ENCODE measurements at regions not wholly inside any gene's neighbourhood (a gene's known extent, or its start where the extent isn't known, plus 50 kb on each side); places are given as distances from the start of the nearest gene placed in this dataset.

GRCh38 chr11:96647621-96648020 is 257.8 kb downstream of the JRKL start:
- Histone ChIP-seq H3K4me3 (ENCODE audit: control insufficient read depth in 2 of 3, extremely low read depth in 1 of 3, insufficient read depth in 2 of 3, low read depth in 1 of 3, low read length in 3 of 3) (no peak overlapping the region), H2AFZ (ENCODE audit: control insufficient read depth, low read length) (no peak overlapping the region), H3K9me1 (ENCODE audit: control insufficient read depth, extremely low read depth, insufficient read depth, low read length) (no peaks in the 10 kb centered on the region), H3K27me3 (ENCODE audit: control insufficient read depth, extremely low read depth, insufficient read depth, low read length) (no peaks in the 10 kb centered on the region), H3K4me1 (ENCODE audit: control insufficient read depth, extremely low read depth, insufficient read depth, low read length) (no peaks in the 10 kb centered on the region), H3K4me2 (ENCODE audit: control insufficient read depth, extremely low read depth, insufficient read depth, low read depth, low read length) (no peak overlapping the region), H3K27ac (ENCODE audit: control insufficient read depth, insufficient read depth, low read length) (no peak overlapping the region), H3K79me2 (ENCODE audit: control insufficient read depth, insufficient read depth, low read length) (no peaks in the 10 kb centered on the region), H3K36me3 (ENCODE audit: control insufficient read depth in 2 of 2, extremely low read depth in 1 of 2, insufficient read depth in 2 of 2, low read length in 2 of 2) (no peaks in the 10 kb centered on the region), H3K9me3 (ENCODE audit: control insufficient read depth, low read depth, low read length) (no peaks in the 10 kb centered on the region), H3K9ac (ENCODE audit: control insufficient read depth, extremely low read depth, insufficient read depth, low read length) (no peak overlapping the region), H4K20me1 (ENCODE audit: control insufficient read depth, extremely low read depth, insufficient read depth, low read length) (no peaks in the 10 kb centered on the region)
- DNase-seq (ENCODE audit: low read depth, low spot score) (no peak), FAIRE-seq (no peak)
- TF ChIP-seq EZH2 (IDR thresholded peaks at IDR 0.05; ENCODE audit: low read length) (no peak), CTCF (optimal IDR thresholded peaks at IDR 0.05 in 1 of 3, IDR thresholded peaks at IDR 0.05 in 1 of 3, conservative IDR thresholded peaks at IDR 0.05 in 1 of 3; ENCODE audit: extremely low read depth in 1 of 3, insufficient read depth in 2 of 3, low read length in 3 of 3) (no peak)
- dilution Hi-C loops (cut with MboI; ENCODE audit: extremely low pct_ligation_motif_present, low sequenced_read_pairs), result no loop called here

GRCh38 chr11:96648991-96649390 is 259.2 kb downstream of the JRKL start:
- FAIRE-seq, result no peak
- no peaks in the 10 kb centered on the region for H4K20me1 ChIP-seq (ENCODE audit: control insufficient read depth, extremely low read depth, insufficient read depth, low read length)
- no peaks in the 10 kb centered on the region for H3K79me2 ChIP-seq (ENCODE audit: control insufficient read depth, insufficient read depth, low read length)
- H3K9me1 ChIP-seq (ENCODE audit: control insufficient read depth, extremely low read depth, insufficient read depth, low read length), result no peaks in the 10 kb centered on the region
- no peak for DNase-seq (ENCODE audit: low read depth, low spot score)
- no peak overlapping the region for H3K9ac ChIP-seq (ENCODE audit: control insufficient read depth, extremely low read depth, insufficient read depth, low read length)
- no peaks in the 10 kb centered on the region for H3K4me1 ChIP-seq (ENCODE audit: control insufficient read depth, extremely low read depth, insufficient read depth, low read length)
- no peak overlapping the region for H3K27ac ChIP-seq (ENCODE audit: control insufficient read depth, insufficient read depth, low read length)
- no peaks in the 10 kb centered on the region for H3K27me3 ChIP-seq (ENCODE audit: control insufficient read depth, extremely low read depth, insufficient read depth, low read length)
- H3K4me3 ChIP-seq (ENCODE audit: control insufficient read depth in 2 of 3, extremely low read depth in 1 of 3, insufficient read depth in 2 of 3, low read depth in 1 of 3, low read length in 3 of 3), result no peak overlapping the region
- no peaks in the 10 kb centered on the region for H3K36me3 ChIP-seq (ENCODE audit: control insufficient read depth in 2 of 2, extremely low read depth in 1 of 2, insufficient read depth in 2 of 2, low read length in 2 of 2)
- no peak overlapping the region for H3K4me2 ChIP-seq (ENCODE audit: control insufficient read depth, extremely low read depth, insufficient read depth, low read depth, low read length)
- TF ChIP-seq CTCF (optimal IDR thresholded peaks at IDR 0.05 in 1 of 3, IDR thresholded peaks at IDR 0.05 in 1 of 3, conservative IDR thresholded peaks at IDR 0.05 in 1 of 3; ENCODE audit: extremely low read depth in 1 of 3, insufficient read depth in 2 of 3, low read length in 3 of 3), result no peak
- TF ChIP-seq EZH2 (IDR thresholded peaks at IDR 0.05; ENCODE audit: low read length), result no peak
- H3K9me3 ChIP-seq (ENCODE audit: control insufficient read depth, low read depth, low read length), result no peaks in the 10 kb centered on the region
- dilution Hi-C loops (cut with MboI; ENCODE audit: extremely low pct_ligation_motif_present, low sequenced_read_pairs), result no loop called here
- no peak overlapping the region for H2AFZ ChIP-seq (ENCODE audit: control insufficient read depth, low read length)
